ENCODE measurements at regions not wholly inside any gene's neighbourhood (a gene's known extent, or its start where the extent isn't known, plus 50 kb on each side); places are given as distances from the start of the nearest gene placed in this dataset.

DNA sequence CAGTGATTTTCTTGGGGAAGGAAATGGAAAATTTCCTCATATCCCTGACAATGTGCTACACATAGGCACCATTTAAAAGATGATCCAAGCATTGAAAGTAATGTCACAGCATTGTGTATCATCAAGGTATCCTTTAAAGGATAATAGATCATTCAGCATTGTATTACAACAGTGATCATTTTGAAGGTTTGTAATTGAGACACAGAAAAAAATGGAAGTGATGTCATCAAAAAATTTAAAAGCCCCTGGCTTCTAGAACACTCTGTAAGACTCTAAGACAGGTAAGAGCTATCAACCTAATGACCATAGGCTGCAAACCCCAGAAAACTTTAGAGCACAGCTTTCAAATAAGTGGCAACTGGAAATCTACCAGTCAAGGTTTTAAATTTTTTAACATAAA lies 271.4 kb downstream of the ETAA1 start:
- no peak for DNase-seq (ENCODE audit: low spot score)
- TF ChIP-seq, protein P1, sequence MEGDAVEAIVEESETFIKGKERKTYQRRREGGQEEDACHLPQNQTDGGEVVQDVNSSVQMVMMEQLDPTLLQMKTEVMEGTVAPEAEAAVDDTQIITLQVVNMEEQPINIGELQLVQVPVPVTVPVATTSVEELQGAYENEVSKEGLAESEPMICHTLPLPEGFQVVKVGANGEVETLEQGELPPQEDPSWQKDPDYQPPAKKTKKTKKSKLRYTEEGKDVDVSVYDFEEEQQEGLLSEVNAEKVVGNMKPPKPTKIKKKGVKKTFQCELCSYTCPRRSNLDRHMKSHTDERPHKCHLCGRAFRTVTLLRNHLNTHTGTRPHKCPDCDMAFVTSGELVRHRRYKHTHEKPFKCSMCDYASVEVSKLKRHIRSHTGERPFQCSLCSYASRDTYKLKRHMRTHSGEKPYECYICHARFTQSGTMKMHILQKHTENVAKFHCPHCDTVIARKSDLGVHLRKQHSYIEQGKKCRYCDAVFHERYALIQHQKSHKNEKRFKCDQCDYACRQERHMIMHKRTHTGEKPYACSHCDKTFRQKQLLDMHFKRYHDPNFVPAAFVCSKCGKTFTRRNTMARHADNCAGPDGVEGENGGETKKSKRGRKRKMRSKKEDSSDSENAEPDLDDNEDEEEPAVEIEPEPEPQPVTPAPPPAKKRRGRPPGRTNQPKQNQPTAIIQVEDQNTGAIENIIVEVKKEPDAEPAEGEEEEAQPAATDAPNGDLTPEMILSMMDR (IDR thresholded peaks at IDR 0.05; ENCODE audit: extremely low read depth, missing control alignments), result no peak

DNA sequence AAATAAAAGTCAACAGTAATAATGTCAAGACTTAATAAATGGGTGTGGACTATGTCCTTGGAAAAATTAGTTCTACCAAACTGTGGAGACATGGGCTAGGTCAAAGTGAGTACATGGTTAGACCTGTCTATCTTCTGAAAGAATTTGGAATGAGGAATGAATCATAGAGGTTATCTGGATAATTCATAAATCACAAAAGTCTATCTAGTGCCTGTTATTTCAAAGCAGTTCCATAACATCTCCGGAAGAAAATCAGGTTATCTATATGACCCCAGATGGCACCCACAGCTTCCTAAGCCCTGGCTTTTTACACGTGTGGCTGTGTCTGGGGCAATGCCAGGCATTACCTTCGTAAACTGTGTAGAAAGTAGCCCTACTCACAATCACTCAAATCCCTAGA lies 272.0 kb downstream of the ETAA1 start:
- no peak for DNase-seq (ENCODE audit: low spot score)
- TF ChIP-seq, protein P1 (IDR thresholded peaks at IDR 0.05; ENCODE audit: extremely low read depth, missing control alignments), result no peak

DNA sequence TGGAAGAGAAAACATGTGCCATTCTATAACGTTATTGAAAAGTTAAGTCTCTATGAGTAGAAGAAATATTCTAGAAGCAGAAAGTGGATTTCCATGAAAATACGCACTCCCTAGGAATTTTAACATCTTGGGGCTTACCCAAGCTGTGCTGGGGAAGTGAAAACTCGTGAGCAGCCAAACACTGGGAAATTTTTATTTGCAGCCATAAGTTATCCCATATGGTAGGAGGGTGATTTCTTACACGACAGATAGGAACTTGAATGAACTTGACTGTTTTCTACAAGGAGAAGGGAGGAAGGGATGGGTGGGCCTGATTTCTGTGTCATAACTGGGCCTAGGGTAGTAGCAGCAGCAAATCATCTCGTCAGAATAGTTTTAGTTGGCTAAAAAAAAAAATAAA lies 272.6 kb downstream of the ETAA1 start:
- TF ChIP-seq, protein P1 (IDR thresholded peaks at IDR 0.05; ENCODE audit: extremely low read depth, missing control alignments), result no peak
- no peak for DNase-seq (ENCODE audit: low spot score)

DNA sequence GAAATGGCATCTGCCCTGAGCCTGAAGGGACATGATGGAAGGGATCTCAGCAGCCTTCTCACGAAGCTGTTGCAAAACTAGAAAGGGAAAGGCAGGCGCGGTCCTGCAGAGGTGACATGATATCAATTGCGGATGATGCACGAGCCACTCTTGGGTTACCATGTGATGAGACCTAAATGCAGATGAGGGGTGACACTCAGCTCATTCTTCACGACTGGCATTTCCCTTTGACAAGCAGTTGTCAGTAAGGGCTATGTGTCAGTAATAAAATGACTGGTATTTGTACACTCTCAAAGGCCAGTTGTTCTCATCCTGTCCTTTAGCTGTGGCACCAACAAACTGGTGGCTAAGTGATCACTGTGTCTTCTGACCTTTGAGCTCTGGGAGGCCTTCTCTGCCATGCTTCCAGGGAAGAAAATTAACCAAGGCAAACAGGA lies 273.6 kb downstream of the ETAA1 start:
- DNase-seq (ENCODE audit: low spot score), result no peak
- TF ChIP-seq, protein P1 (IDR thresholded peaks at IDR 0.05; ENCODE audit: extremely low read depth, missing control alignments), result no peak

DNA sequence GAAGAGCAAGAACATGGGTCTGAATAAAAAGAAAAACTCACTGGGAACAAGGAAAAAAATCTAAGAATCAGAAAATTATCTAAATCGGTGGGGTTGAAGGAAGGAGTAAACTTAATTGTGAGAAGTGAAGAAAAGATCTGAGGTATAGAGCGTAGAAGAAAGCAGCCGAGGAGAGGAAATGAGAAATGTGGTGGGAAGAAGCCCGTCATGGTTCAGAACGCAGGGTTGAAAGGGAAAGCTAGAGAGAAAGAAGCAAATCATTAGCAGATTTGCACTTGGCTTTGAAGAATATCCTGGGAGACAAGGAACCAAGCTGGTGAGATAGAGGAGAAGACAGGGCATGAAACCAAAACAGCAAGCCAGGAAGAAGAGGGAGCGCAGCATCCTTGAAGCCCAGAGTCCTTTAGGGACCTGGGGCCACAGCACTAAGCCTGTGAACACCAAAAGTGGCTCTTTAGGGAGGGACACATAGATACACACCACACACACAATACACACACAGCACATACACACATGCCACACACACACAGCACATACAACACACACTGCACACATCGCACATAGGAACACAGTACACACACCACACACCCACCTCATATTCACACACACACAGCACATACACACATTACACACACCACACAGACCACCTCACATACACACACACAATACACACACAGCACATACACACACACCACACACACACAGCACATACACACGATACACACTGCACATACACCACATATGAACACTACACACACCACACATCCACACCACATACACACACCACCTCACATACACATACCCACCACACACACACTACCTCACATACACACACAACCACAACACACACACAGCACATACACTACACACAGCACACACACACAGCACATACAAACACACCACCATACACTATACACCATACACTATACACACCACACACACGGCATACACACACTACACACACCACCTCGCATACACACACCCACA lies 274.6 kb downstream of the ETAA1 start:
- TF ChIP-seq, protein P1 (IDR thresholded peaks at IDR 0.05; ENCODE audit: extremely low read depth, missing control alignments), result no peak
- DNase-seq (ENCODE audit: low spot score), result no peak

DNA sequence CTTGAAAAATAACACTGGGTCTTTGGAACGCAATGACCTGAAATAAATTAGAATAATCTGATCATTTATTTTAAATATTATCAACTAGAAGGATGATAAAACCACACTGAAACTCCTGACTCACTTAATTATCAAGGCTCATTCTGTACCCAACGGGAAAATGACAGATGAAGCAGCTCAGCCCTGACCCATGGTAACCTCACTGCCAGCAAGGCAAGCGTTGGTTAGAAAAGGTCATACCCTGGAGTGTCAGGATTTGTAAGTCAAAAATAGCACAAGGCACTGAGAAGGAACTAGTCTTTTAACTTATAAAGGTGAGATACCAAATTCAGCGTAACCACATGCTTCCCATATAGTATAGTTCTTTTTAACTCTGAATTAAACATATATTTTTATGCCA lies 277.5 kb downstream of the ETAA1 start:
- DNase-seq (ENCODE audit: low spot score), result no peak
- TF ChIP-seq, protein P1 (IDR thresholded peaks at IDR 0.05; ENCODE audit: extremely low read depth, missing control alignments), result no peak

DNA sequence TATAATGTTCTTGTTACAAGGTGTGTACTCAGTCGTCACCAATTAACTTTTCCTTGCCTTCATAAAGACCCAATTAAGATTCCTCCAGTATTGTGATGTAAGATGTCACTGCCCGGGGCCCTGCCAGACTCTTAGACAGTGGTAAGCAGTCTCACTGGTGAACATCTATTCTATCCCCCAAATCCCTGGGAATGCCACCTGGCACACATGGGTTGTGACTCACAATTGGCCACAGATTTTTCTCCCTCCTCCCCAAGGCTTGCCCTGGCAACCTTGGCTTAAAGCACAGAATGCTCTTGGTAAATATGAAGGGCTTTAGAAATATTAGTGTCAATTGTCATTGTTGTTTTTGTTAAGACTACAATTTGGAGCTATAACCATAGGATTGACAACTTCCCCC lies 287.9 kb downstream of the ETAA1 start:
- no peak for DNase-seq (ENCODE audit: low spot score)
- TF ChIP-seq, protein P1 (IDR thresholded peaks at IDR 0.05; ENCODE audit: extremely low read depth, missing control alignments), result no peak

All from GM20000 (cell line).